ENCODE measurements at regions not wholly inside any gene's neighbourhood (a gene's known extent, or its start where the extent isn't known, plus 50 kb on each side); places are given as distances from the start of the nearest gene placed in this dataset.

GRCh38 chr4:60345392-60345791 is 854.7 kb upstream of the ADGRL3 start (continued):
- TF ChIP-seq, protein P1, sequence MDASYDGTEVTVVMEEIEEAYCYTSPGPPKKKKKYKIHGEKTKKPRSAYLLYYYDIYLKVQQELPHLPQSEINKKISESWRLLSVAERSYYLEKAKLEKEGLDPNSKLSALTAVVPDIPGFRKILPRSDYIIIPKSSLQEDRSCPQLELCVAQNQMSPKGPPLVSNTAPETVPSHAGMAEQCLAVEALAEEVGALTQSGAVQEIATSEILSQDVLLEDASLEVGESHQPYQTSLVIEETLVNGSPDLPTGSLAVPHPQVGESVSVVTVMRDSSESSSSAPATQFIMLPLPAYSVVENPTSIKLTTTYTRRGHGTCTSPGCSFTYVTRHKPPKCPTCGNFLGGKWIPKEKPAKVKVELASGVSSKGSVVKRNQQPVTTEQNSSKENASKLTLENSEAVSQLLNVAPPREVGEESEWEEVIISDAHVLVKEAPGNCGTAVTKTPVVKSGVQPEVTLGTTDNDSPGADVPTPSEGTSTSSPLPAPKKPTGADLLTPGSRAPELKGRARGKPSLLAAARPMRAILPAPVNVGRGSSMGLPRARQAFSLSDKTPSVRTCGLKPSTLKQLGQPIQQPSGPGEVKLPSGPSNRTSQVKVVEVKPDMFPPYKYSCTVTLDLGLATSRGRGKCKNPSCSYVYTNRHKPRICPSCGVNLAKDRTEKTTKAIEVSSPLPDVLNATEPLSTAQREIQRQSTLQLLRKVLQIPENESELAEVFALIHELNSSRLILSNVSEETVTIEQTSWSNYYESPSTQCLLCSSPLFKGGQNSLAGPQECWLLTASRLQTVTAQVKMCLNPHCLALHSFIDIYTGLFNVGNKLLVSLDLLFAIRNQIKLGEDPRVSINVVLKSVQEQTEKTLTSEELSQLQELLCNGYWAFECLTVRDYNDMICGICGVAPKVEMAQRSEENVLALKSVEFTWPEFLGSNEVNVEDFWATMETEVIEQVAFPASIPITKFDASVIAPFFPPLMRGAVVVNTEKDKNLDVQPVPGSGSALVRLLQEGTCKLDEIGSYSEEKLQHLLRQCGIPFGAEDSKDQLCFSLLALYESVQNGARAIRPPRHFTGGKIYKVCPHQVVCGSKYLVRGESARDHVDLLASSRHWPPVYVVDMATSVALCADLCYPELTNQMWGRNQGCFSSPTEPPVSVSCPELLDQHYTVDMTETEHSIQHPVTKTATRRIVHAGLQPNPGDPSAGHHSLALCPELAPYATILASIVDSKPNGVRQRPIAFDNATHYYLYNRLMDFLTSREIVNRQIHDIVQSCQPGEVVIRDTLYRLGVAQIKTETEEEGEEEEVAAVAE (CRISPR knock-in tag; IDR thresholded peaks at IDR 0.05; ENCODE audit: borderline replicate concordance), result no peak
- TF ChIP-seq AHR (CRISPR knock-in tag; IDR thresholded peaks at IDR 0.05), result no peak

GRCh38 chr4:60359746-60360367 is 840.3 kb upstream of the ADGRL3 start:
- WGBS (ENCODE audit: low lambda C conversion rate), result 3% methylated on average over 3 of the region's 3 CpGs
- Histone ChIP-seq H3K27ac (ENCODE audit: extremely low read length, insufficient read depth, low read length) (no peak overlapping the region), H3K79me2 (ENCODE audit: insufficient read depth, low read length) (no peaks in the 10 kb centered on the region), H2AFZ (ENCODE audit: low read length) (no peak overlapping the region), H3K36me3 (replicated peaks in 1 of 2; ENCODE audit: control insufficient read depth in 1 of 2, insufficient read depth in 2 of 2, low read length in 2 of 2) (no peaks in the 10 kb centered on the region), H3K4me1 (ENCODE audit: insufficient read depth, low read length) (no peaks in the 10 kb centered on the region), H3K27me3 (ENCODE audit: control insufficient read depth in 1 of 2, insufficient read depth in 2 of 2, low read length in 2 of 2) (no peaks in the 10 kb centered on the region), H4K20me1 (ENCODE audit: insufficient read depth, low read length) (no peaks in the 10 kb centered on the region), H3K9me3 (ENCODE audit: low read length) (no peaks in the 10 kb centered on the region), H3K4me2 (ENCODE audit: low read depth, low read length) (no peak overlapping the region), H3K4me3 (replicated peaks in 1 of 3; ENCODE audit: insufficient read depth in 1 of 3, low read depth in 2 of 3, low read length in 3 of 3) (no peak overlapping the region), H3K9ac (ENCODE audit: insufficient read depth, low read depth, low read length) (no peak overlapping the region)
- no peak for DNase-seq (ENCODE audit: low spot score)
- POLR2A ChIA-PET, result no interaction called here
- ATAC-seq, result no peak
- intact Hi-C loops (cut with micrococcal nuclease; ENCODE audit: unreplicated experiment) (no loop called here), in situ Hi-C loops (cut with HindIII; ENCODE audit: extremely low pct_ligation_motif_present, low pct_unique_long_range_greater_than_20kb) (no loop called here)
- BruUV-seq (replicated peaks), result no TSS peak
- CTCF ChIA-PET (ENCODE audit: low intra/inter-chr PET ratio, low total read pairs), result no interaction called here
- FAIRE-seq, result no peak
- TF ChIP-seq ZNF124 (CRISPR knock-in tag; IDR thresholded peaks at IDR 0.05), result no peak
- TF ChIP-seq, protein P2, sequence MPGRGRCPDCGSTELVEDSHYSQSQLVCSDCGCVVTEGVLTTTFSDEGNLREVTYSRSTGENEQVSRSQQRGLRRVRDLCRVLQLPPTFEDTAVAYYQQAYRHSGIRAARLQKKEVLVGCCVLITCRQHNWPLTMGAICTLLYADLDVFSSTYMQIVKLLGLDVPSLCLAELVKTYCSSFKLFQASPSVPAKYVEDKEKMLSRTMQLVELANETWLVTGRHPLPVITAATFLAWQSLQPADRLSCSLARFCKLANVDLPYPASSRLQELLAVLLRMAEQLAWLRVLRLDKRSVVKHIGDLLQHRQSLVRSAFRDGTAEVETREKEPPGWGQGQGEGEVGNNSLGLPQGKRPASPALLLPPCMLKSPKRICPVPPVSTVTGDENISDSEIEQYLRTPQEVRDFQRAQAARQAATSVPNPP (CRISPR knock-in tag; IDR thresholded peaks at IDR 0.05), result no peak
- no peak for TF ChIP-seq TEAD3 (CRISPR knock-in tag; optimal IDR thresholded peaks at IDR 0.05; ENCODE audit: borderline replicate concordance)
- no peak for TF ChIP-seq ZNF446 (CRISPR knock-in tag; IDR thresholded peaks at IDR 0.05)
- TF ChIP-seq ZNF232 (CRISPR knock-in tag; IDR thresholded peaks at IDR 0.05; ENCODE audit: borderline replicate concordance), result no peak
- no peak for TF ChIP-seq HIVEP1 (CRISPR knock-in tag; IDR thresholded peaks at IDR 0.05)
- no peak for TF ChIP-seq SRSF9 (IDR thresholded peaks at IDR 0.05; ENCODE audit: borderline replicate concordance, insufficient read depth, low read depth, low read length, poor library complexity, severe bottlenecking)
- no peak for TF ChIP-seq AHDC1 (CRISPR knock-in tag; IDR thresholded peaks at IDR 0.05; ENCODE audit: borderline replicate concordance)
- TF ChIP-seq HNRNPLL (IDR thresholded peaks at IDR 0.05; ENCODE audit: low read depth, low read length, poor library complexity, severe bottlenecking), result no peak
- no peak for TF ChIP-seq PHF8 (CRISPR knock-in tag; IDR thresholded peaks at IDR 0.05)
